ENCODE measurements at regions not wholly inside any gene's neighbourhood (a gene's known extent, or its start where the extent isn't known, plus 50 kb on each side); places are given as distances from the start of the nearest gene placed in this dataset.

DNA sequence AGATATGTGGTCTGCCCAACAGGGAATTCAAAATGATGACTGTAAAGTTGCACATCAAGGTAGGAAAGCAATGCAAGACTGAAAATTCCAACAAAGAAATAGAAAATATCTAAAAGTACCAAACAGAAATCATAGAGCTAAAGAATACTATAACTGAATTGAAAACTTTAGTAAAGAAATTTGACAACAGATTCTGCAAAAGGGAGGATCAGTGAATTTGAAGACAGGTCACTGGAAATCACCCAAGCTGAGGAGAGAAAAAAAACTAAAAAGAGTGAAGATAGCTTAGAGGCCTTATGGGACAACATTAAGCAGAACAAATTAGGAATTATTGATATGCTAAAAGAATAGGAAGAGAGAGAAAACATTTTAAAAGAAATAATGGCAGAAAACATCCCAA lies 240.6 kb downstream of the SNX13 start:
- H3K4me3 ChIP-seq (ENCODE audit: low read depth, low read length), result no peak overlapping the region
- no peak for DNase-seq (ENCODE audit: low read depth)

DNA sequence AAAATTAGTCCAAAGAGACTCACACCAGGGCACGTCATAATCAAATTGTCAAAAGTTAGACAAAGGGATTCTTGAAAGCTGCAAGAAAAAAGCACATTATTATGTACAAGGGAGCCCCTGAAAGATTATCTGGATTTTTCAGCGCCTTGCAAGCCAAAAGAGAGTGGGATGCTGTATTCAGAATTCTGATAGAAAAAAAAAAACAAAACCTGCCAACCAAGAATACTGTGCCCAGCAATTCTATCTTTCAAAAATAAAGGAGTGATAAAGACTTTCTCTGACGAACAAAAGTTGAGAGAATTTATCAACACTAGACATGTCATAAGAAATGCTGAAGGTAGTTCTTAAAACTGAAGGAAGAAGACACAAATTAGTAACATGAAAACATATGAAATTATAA lies 240.2 kb downstream of the SNX13 start:
- no peak overlapping the region for H3K4me3 ChIP-seq (ENCODE audit: low read depth, low read length)
- DNase-seq (ENCODE audit: low read depth), result no peak

GRCh38 chr7:17706275-17706674 lies 234.0 kb downstream of the SNX13 start:
- no peak for DNase-seq (ENCODE audit: low read depth)
- H3K4me3 ChIP-seq (ENCODE audit: low read depth, low read length), result no peak overlapping the region

DNA sequence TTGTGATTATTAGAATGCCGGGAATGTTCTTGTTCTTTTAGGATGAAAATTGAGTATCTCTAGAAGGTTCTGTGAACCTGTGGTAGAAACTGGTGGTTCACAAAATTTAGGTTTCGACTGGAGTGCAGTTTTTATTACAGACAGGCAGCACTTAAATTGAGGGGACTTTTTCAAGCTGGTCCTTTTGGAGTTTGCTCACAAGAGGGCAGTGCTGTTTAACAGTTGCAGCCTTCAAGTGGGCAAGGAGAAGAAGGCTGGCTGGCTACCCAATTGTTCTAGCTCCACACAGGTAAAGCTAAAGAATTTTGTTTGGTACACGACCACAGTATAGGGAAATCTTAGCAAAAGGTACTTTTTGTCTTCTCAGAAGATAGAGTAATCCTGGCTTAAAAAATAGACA lies 233.6 kb downstream of the SNX13 start:
- DNase-seq (ENCODE audit: low read depth), result peak; percentile 41
- H3K4me3 ChIP-seq (ENCODE audit: low read depth, low read length), result no peak overlapping the region

GRCh38 chr7:17709127-17709526 lies 231.2 kb downstream of the SNX13 start:
- DNase-seq (ENCODE audit: low read depth), result no peak
- H3K4me3 ChIP-seq (ENCODE audit: low read depth, low read length), result no peak overlapping the region

DNA sequence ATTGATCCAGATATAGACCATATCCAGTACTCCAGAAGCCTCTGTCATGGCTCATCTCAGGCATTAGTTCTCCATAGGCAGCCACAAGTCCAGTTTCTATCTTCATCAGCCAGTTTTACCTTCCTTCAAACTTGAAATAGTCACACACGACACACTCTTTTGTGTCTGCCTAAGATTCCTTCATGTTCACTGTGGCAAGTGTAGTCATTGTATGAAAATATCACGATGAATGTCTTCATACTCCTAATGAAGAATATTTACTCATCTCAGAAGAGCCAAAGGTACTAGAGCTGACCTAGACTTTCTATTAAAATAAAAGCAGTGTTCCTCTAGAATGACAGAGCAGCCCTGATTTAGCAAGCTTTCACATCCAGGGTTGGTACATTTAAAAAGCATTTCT lies 230.7 kb downstream of the SNX13 start:
- no peak overlapping the region for H3K4me3 ChIP-seq (ENCODE audit: low read depth, low read length)
- DNase-seq (ENCODE audit: low read depth), result no peak

GRCh38 chr7:17710312-17710711 lies 230.0 kb downstream of the SNX13 start:
- DNase-seq (ENCODE audit: low read depth), result no peak
- no peak overlapping the region for H3K4me3 ChIP-seq (ENCODE audit: low read depth, low read length)

DNA sequence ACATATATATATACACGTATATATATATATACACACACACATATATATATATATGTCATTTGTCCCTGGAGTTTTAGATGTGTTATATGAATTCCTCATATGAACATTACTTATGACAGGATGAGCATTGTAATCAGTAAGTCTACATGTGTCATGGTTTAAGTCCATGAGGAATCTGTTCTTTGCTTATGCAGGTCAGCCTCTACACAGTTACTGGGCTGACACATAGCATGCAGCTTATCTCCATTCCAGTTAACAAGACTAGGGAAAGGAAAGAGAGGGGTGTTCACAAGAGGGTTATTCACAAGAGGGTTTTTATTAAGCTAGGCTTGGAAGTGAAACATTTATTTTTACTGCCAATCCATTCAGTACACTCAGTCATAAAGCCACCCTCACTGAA lies 226.7 kb downstream of the SNX13 start:
- no peak for DNase-seq (ENCODE audit: low read depth)
- no peak overlapping the region for H3K4me3 ChIP-seq (ENCODE audit: low read depth, low read length)

DNA sequence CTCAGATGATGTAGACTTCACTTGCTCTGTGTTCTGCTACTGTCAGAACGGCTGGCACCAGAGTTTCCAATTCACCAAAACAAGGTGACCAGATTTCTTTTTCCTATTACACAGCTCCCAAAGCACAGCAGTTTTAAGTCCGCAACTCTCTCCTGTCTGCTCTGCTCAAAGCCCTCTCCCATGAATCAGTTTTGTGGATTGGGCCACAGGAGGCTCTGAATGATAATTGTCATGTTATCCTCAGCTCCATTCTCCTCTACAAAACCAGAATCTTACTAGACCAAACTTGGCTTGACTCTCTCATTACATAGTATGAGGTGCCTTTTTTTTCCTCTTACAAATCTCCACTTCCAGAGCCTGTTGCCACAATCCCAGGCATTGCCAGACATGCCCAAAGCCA lies 223.5 kb downstream of the SNX13 start:
- H3K4me3 ChIP-seq (ENCODE audit: low read depth, low read length), result no peak overlapping the region
- DNase-seq (ENCODE audit: low read depth), result no peak

DNA sequence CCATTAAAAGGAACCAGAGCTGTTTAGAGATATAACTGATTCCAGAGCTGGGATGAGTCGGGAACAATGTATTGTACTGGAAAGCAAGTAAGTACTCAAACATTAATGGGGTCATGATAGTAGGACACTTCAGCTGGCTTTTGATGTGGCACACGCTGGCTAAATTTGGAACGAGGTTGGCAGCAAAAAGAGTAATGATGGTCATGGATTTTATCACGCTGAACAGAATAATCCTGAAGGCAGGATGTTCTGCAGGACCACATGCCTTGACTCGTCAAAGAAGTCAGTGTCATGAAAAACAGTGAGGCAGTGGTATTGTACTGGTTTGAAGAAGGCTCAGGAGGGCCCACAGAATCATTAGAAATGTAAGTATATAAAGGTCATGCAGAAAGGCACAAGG lies 220.3 kb downstream of the SNX13 start:
- no peak overlapping the region for H3K4me3 ChIP-seq (ENCODE audit: low read depth, low read length)
- DNase-seq (ENCODE audit: low read depth), result no peak

GRCh38 chr7:17721736-17722285 lies 218.5 kb downstream of the SNX13 start:
- DNase-seq (ENCODE audit: low read depth), result no peak

GRCh38 chr7:17722798-17723197 lies 217.5 kb downstream of the SNX13 start:
- no peak for DNase-seq (ENCODE audit: low read depth)
- no peak overlapping the region for H3K4me3 ChIP-seq (ENCODE audit: low read depth, low read length)

More at GRCh38 chr7:17721736-17722285, 218.5 kb downstream of the SNX13 start:
- H3K4me3 ChIP-seq (ENCODE audit: low read depth, low read length), result no peak overlapping the region

- no peak overlapping the region for H3K4me3 ChIP-seq (ENCODE audit: low read depth, low read length)
- DNase-seq (ENCODE audit: low read depth), result peak; percentile 26
Measured at GRCh38 chr7:17725821-17726220, 214.5 kb downstream of the SNX13 start.

- no peak for DNase-seq (ENCODE audit: low read depth)
Measured at GRCh38 chr7:17732083-17732482, 208.2 kb downstream of the SNX13 start.

More at GRCh38 chr7:17732083-17732482, 208.2 kb downstream of the SNX13 start:
- H3K4me3 ChIP-seq (ENCODE audit: low read depth, low read length), result no peak overlapping the region
